Neural progenitor cell (in vitro differentiated cells): ENCODE measurements at regions not wholly inside any gene's neighbourhood (a gene's known extent, or its start where the extent isn't known, plus 50 kb on each side); places are given as distances from the start of the nearest gene placed in this dataset.

Experiments
- EZH2 ChIP-seq: fragments of 200-600 bp; sonication (generic); IDR thresholded peaks from 2 replicates; pipeline ENCODE4 v1.6.1; 2017; ENCODE audit warnings: antibody characterized with exemption, mild to moderate bottlenecking, moderate library complexity
- EZH2phosphoT487 ChIP-seq: fragments of 200-600 bp; sonication (generic); IDR thresholded peaks from 2 replicates; pipeline ENCODE4 v1.6.1; 2017; ENCODE audit warnings: antibody characterized with exemption
- TF ChIP-seq, protein P1 (sequence below): fragments of 200-600 bp; sonication (generic); IDR thresholded peaks from 2 replicates; pipeline ENCODE4 v1.5.1; 2017; ENCODE audit warnings: antibody characterized with exemption, mild to moderate bottlenecking

DNA sequence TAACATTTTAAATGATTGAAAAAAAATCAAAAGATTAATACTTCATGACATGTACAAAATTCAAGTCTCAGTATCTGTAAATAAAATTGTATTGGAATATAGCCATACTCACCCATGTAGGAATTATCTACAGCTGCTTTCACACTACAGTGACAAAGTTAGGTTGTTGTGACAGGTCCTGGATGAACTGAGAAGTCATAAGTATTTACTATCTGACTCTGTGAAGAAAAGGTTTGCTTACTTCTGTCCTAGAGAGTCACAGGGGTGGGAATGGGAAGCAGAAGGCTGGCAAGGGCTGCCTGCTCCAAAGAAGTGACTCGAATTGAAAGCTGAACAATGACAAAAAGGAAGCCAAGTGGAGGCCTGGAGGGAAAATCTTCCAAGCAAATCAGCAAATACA lies 155.2 kb downstream of the SLC30A10 start:
- TF ChIP-seq, protein P1, sequence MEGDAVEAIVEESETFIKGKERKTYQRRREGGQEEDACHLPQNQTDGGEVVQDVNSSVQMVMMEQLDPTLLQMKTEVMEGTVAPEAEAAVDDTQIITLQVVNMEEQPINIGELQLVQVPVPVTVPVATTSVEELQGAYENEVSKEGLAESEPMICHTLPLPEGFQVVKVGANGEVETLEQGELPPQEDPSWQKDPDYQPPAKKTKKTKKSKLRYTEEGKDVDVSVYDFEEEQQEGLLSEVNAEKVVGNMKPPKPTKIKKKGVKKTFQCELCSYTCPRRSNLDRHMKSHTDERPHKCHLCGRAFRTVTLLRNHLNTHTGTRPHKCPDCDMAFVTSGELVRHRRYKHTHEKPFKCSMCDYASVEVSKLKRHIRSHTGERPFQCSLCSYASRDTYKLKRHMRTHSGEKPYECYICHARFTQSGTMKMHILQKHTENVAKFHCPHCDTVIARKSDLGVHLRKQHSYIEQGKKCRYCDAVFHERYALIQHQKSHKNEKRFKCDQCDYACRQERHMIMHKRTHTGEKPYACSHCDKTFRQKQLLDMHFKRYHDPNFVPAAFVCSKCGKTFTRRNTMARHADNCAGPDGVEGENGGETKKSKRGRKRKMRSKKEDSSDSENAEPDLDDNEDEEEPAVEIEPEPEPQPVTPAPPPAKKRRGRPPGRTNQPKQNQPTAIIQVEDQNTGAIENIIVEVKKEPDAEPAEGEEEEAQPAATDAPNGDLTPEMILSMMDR = no peak
- no peak for TF ChIP-seq EZH2
- no peak for TF ChIP-seq EZH2phosphoT487
